ENCODE measurements at regions not wholly inside any gene's neighbourhood (a gene's known extent, or its start where the extent isn't known, plus 50 kb on each side); places are given as distances from the start of the nearest gene placed in this dataset.

DNA sequence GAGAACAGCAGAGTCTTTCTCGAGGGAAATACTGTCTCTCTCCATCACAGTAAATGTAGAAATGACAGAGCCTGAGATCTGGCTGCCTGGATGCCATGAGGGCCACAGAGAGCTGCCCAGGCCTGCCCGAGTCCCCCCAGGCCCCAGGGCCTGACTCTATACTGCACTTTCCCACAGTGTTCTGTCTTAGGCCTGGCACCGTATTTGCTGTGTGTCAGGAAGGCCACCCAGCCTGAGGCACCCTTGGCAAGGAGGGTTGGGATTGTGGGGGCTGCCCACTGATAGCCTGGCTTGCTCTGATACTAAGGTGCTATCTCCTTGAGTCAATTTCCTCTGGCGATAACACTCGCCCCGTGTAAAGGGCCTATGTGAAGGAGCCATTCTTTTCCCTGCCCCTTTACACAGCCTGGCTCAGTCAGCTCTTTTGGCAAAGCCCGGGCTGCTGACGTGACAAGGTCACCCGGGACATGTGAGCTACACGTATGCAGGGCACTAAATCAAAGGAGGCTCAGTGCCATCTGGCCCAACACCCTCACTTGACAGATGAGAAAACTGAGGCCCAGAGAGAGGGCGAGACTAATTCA, 630.1 kb upstream of the KLF4 start:
- H3K27me3 ChIP-seq = no peaks in the 10 kb centered on the region
- peaks cover 8% of the 10 kb centered on the region for H3K4me1 ChIP-seq
- no peaks in the 10 kb centered on the region for H3K36me3 ChIP-seq
- H3K9me3 ChIP-seq = no peaks in the 10 kb centered on the region
- no peak for TF ChIP-seq POLR2AphosphoS5 (IDR thresholded peaks at IDR 0.05; ENCODE audit: insufficient read depth in 1 of 2, low read depth in 1 of 2)
- TF ChIP-seq, protein P1, sequence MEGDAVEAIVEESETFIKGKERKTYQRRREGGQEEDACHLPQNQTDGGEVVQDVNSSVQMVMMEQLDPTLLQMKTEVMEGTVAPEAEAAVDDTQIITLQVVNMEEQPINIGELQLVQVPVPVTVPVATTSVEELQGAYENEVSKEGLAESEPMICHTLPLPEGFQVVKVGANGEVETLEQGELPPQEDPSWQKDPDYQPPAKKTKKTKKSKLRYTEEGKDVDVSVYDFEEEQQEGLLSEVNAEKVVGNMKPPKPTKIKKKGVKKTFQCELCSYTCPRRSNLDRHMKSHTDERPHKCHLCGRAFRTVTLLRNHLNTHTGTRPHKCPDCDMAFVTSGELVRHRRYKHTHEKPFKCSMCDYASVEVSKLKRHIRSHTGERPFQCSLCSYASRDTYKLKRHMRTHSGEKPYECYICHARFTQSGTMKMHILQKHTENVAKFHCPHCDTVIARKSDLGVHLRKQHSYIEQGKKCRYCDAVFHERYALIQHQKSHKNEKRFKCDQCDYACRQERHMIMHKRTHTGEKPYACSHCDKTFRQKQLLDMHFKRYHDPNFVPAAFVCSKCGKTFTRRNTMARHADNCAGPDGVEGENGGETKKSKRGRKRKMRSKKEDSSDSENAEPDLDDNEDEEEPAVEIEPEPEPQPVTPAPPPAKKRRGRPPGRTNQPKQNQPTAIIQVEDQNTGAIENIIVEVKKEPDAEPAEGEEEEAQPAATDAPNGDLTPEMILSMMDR (IDR thresholded peaks at IDR 0.05) = no peak
- H3K4me3 ChIP-seq = no peak overlapping the region
- no peak for DNase-seq (ENCODE audit: extremely low spot score in 2 of 2)
- intact Hi-C loops (cut with DNase I) = no loop called here
- no peak overlapping the region for H3K27ac ChIP-seq

DNA sequence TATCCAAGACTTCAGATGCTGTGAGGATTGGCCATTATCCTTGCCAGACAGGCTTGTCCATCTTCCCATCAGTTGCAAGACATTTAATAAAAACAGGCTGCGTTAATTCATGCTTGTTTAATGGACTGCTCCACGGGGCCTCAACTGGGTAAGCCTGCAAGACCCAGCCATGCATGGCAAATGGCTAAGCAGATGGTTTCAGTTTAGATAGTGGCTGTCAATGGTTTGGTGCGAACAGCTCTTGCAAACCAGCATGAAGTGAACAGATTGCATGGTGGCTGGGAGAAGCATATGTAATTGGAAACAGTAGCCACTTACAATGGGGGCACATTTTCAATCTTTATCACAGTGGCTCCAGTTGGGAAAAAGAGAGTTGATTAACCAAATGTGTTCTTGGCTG, 628.2 kb upstream of the KLF4 start:
- intact Hi-C loops (cut with DNase I) = no loop called here
- no peak for DNase-seq (ENCODE audit: extremely low spot score in 2 of 2)
- no peaks in the 10 kb centered on the region for H3K27me3 ChIP-seq
- H3K9me3 ChIP-seq = no peaks in the 10 kb centered on the region
- no peak overlapping the region for H3K4me3 ChIP-seq
- TF ChIP-seq POLR2AphosphoS5 (IDR thresholded peaks at IDR 0.05; ENCODE audit: insufficient read depth in 1 of 2, low read depth in 1 of 2) (no peak), POLR2A (IDR thresholded peaks at IDR 0.05) (no peak)
- TF ChIP-seq, protein P1 (IDR thresholded peaks at IDR 0.05) = no peak
- H3K36me3 ChIP-seq = no peaks in the 10 kb centered on the region
- H3K27ac ChIP-seq = no peak overlapping the region
- peaks cover 8% of the 10 kb centered on the region for H3K4me1 ChIP-seq

DNA sequence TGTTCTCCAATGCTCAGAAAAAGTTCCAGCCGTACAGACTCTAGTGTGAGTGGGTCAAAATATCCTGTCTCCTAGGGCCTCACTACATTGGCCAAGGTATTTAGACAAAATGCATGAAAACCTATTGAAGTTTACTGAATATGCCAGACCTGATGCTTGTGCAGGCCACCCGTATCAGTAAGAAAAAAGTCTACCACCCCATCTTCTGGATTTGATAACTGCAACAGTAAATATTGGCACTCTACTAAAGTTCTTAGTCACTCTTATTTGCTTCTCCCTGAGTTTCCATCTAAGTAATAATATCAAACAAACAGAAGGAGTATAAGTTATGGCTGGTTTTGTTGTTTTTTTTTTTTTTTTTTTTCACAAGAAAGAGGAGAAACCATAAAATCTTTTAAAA, 627.7 kb upstream of the KLF4 start:
- intact Hi-C loops (cut with DNase I) = no loop called here
- H3K27ac ChIP-seq = no peak overlapping the region
- H3K27me3 ChIP-seq = no peaks in the 10 kb centered on the region
- no peak overlapping the region for H3K4me3 ChIP-seq
- no peak for TF ChIP-seq POLR2AphosphoS5 (IDR thresholded peaks at IDR 0.05; ENCODE audit: insufficient read depth in 1 of 2, low read depth in 1 of 2)
- TF ChIP-seq, protein P1 (IDR thresholded peaks at IDR 0.05) = no peak
- no peak for TF ChIP-seq POLR2A (IDR thresholded peaks at IDR 0.05)
- H3K4me1 ChIP-seq = peaks cover 8% of the 10 kb centered on the region
- H3K36me3 ChIP-seq = no peaks in the 10 kb centered on the region
- no peaks in the 10 kb centered on the region for H3K9me3 ChIP-seq
- no peak for DNase-seq (ENCODE audit: extremely low spot score in 2 of 2)

DNA sequence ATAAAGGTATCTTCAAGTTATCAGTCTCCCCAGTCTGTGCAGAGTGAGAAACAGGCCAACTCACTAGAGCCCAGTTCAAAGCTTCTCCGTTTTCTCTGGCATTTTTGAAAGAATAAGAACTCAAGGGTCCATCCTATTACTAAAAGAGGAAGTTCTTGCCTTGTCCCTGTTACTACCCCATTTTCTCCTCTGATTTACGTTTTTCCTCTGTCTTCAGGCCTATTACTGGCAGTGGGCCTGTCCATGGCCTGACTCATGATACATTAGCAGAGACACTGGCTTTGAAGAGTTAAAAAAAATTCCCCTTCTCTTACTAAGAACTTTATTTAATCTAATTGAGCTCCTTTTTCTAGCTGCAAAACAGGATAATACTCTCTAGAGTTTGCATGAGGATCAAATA, 624.0 kb upstream of the KLF4 start:
- no peaks in the 10 kb centered on the region for H3K9me3 ChIP-seq

More for the DNA sequence above, 624.0 kb upstream of the KLF4 start:
- DNase-seq (ENCODE audit: extremely low spot score in 2 of 2) = no peak
- Histone ChIP-seq H3K27me3 (no peaks in the 10 kb centered on the region), H3K4me1 (peaks cover 12% of the 10 kb centered on the region), H3K36me3 (no peaks in the 10 kb centered on the region), H3K4me3 (no peak overlapping the region), H3K27ac (no peak overlapping the region)
- intact Hi-C loops (cut with DNase I) = no loop called here
- TF ChIP-seq, protein P1 (IDR thresholded peaks at IDR 0.05) = no peak
- TF ChIP-seq POLR2AphosphoS5 (IDR thresholded peaks at IDR 0.05; ENCODE audit: insufficient read depth in 1 of 2, low read depth in 1 of 2) (no peak), POLR2A (IDR thresholded peaks at IDR 0.05) (no peak)

Data from vagina (tissue), 2 donors.